Esophagus muscularis mucosa (tissue), 3 donors: ENCODE measurements at regions not wholly inside any gene's neighbourhood (a gene's known extent, or its start where the extent isn't known, plus 50 kb on each side); places are given as distances from the start of the nearest gene placed in this dataset.
"Not testable (repeated sequence)": the region's sequence is repeated elsewhere in the genome, so short reads cannot be mapped to it uniquely, and the experiment has no call there.

ENCODE experiments used
- POLR2AphosphoS5 ChIP-seq, 2 donors: sonication (generic); formaldehyde crosslinking; IDR thresholded peaks; one replicate each; pipeline ENCODE4 v1.6.1; 2017; ENCODE audit warnings: antibody characterized with exemption in 2 of 2
- TF ChIP-seq, protein P1 (sequence below), 3 experiments: fragments of 200-600 bp in 2 of 3; fragments of 450-650 bp in 1 of 3; sonication (generic) in 2 of 3; IDR thresholded peaks; one replicate each; pipeline ENCODE4 v1.5.1; 2017 to 2019; ENCODE audit warnings: antibody characterized with exemption in 3 of 3, mild to moderate bottlenecking in 2 of 3, moderate library complexity in 1 of 3

DNA sequence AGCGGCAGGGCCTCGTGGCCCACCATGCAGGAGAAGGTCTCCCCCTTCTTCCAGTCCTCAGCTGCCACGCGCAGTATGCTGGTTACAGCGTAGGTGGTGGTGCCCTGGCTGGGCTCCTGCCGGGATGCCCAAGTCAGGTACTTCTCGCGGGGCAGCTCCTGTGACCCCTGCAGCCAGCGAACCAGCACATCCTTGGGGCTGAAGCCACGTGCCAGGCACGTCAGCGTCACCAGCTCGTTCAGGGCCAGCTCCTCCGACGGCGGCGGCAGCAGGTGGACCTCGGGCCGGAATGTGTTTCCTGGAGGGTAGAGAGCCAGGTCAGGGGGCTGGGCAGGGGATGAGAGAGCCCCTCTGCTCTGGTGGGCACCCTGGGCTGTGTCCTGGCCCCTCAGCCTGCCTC, 60.7 kb downstream of the TMEM121 start:
- TF ChIP-seq POLR2AphosphoS5 (IDR thresholded peaks at IDR 0.05) = not testable (repeated sequence)
- TF ChIP-seq, protein P1, sequence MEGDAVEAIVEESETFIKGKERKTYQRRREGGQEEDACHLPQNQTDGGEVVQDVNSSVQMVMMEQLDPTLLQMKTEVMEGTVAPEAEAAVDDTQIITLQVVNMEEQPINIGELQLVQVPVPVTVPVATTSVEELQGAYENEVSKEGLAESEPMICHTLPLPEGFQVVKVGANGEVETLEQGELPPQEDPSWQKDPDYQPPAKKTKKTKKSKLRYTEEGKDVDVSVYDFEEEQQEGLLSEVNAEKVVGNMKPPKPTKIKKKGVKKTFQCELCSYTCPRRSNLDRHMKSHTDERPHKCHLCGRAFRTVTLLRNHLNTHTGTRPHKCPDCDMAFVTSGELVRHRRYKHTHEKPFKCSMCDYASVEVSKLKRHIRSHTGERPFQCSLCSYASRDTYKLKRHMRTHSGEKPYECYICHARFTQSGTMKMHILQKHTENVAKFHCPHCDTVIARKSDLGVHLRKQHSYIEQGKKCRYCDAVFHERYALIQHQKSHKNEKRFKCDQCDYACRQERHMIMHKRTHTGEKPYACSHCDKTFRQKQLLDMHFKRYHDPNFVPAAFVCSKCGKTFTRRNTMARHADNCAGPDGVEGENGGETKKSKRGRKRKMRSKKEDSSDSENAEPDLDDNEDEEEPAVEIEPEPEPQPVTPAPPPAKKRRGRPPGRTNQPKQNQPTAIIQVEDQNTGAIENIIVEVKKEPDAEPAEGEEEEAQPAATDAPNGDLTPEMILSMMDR (IDR thresholded peaks at IDR 0.05) = not testable (repeated sequence)
